ENCODE measurements at regions not wholly inside any gene's neighbourhood (a gene's known extent, or its start where the extent isn't known, plus 50 kb on each side); places are given as distances from the start of the nearest gene placed in this dataset.

DNA sequence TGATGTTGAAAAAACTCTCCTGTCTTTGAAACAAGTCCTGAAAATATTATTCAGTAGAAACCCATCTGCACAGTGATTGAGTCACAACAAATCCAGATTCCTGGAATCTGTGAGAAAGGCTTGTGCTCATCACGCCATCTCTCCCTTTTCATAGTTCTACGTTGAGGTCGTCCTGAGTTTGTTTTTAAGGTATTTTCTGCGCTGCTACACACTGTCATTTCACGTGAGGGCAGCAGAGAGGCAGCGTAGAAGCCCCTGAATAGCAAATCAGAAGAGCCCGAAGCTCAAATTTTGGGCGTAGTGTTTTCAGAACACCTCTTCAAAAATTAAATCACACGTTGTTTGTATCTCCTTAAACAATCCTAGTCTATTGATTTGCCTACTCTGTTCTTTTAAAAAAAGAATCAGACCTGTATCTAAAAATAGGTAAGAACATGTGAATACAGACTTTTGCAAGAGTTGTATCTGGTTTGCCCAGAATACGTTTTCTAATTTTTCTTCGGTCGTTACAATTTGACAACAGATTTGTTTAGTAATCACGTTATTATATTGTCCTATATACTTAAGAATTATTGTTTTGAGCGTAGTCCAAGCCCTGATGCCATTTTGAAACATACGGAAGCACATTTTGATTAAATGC is 61.6 kb upstream of the SLC38A11 start:
- TF ChIP-seq ZBTB33 (IDR thresholded peaks at IDR 0.05), result no peak
- TF ChIP-seq RAD21 (IDR thresholded peaks at IDR 0.05), result peak; percentile 88 to 89
- TF ChIP-seq SP1 (IDR thresholded peaks at IDR 0.05), result no peak
- TF ChIP-seq REST (IDR thresholded peaks at IDR 0.05), result no peak
- TF ChIP-seq RXRA (IDR thresholded peaks at IDR 0.05), result peak; percentile 11 to 52
- TF ChIP-seq CTCF (IDR thresholded peaks at IDR 0.05; ENCODE audit: low read depth, low read length, missing input control), result peak; percentile 68
- no peak overlapping the region for H3K4me3 ChIP-seq (ENCODE audit: low read depth in 1 of 3, low read length in 3 of 3)
- no peak for DNase-seq (ENCODE audit: low spot score)
- H3K4me1 ChIP-seq (ENCODE audit: control insufficient read depth in 4 of 4, insufficient read depth in 4 of 4, low read length in 3 of 4), result peaks cover 0 to 24% (median 13%) of the 10 kb centered on the region in 4 donors
- H3K9ac ChIP-seq (ENCODE audit: low read depth in 1 of 2, low read length in 2 of 2), result no peak overlapping the region
- WGBS, result 18% methylated on average over 15 of the region's 15 CpGs
- no peak overlapping the region for H3K27ac ChIP-seq (ENCODE audit: low read depth in 1 of 2, low read length in 2 of 2)
- H3K27me3 ChIP-seq (ENCODE audit: control insufficient read depth in 4 of 4, insufficient read depth in 4 of 4, low read length in 3 of 4), result no peaks in the 10 kb centered on the region
- H3K9me3 ChIP-seq (ENCODE audit: control insufficient read depth in 4 of 4, low read length in 3 of 4), result no peaks in the 10 kb centered on the region
- H3K36me3 ChIP-seq (ENCODE audit: control insufficient read depth in 4 of 4, insufficient read depth in 3 of 4, low read depth in 1 of 4, low read length in 3 of 4), result no peaks in the 10 kb centered on the region

DNA sequence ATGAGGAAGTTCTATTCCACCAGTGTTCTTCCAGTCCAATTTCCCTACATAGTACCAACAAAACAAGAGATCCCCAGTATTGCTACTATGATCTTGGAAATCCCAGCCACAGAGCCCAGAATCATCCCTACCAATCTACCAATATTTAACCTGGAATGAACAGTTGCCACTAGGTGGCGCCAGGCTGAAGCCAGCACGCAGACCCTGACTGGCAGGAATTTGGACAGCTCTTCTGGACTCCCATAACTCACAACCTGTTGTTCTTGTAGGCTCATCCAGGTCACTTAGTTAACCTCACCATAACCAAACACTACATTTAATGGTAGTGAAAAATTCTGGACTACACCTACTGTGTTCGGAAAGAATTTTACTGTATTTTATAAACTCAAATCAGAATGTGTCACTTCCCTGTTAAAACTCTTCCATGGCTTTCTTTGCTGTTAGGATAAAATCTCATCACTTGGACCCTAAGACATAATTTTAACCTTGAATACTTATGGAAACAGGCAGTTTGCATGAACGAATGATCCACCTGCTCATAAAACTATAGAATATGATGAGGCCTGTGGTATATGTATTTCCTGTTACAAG is 59.8 kb upstream of the SLC38A11 start:
- no peaks in the 10 kb centered on the region for H3K36me3 ChIP-seq (ENCODE audit: control insufficient read depth in 4 of 4, insufficient read depth in 3 of 4, low read depth in 1 of 4, low read length in 3 of 4)
- H3K9ac ChIP-seq (ENCODE audit: low read depth in 1 of 2, low read length in 2 of 2), result no peak overlapping the region
- WGBS, result 34% methylated on average over 4 of the region's 4 CpGs
- H3K27ac ChIP-seq (ENCODE audit: low read depth in 1 of 2, low read length in 2 of 2), result no peak overlapping the region
- H3K9me3 ChIP-seq (ENCODE audit: control insufficient read depth in 4 of 4, low read length in 3 of 4), result no peaks in the 10 kb centered on the region
- H3K27me3 ChIP-seq (ENCODE audit: control insufficient read depth in 4 of 4, insufficient read depth in 4 of 4, low read length in 3 of 4), result no peaks in the 10 kb centered on the region
- DNase-seq (ENCODE audit: low spot score), result peak; percentile 75
- peaks cover 0 to 24% (median 13%) of the 10 kb centered on the region in 4 donors for H3K4me1 ChIP-seq (ENCODE audit: control insufficient read depth in 4 of 4, insufficient read depth in 4 of 4, low read length in 3 of 4)
- H3K4me3 ChIP-seq (ENCODE audit: low read depth in 1 of 3, low read length in 3 of 3), result no peak overlapping the region
- TF ChIP-seq HNF4A (conservative IDR thresholded peaks at IDR 0.05), result peak in 1 of 2 donors; percentile 49
- TF ChIP-seq FOXA1 (IDR thresholded peaks at IDR 0.05), result no peak
- no peak for TF ChIP-seq YY1 (IDR thresholded peaks at IDR 0.05)
- peak; percentile 79 for TF ChIP-seq CTCF (IDR thresholded peaks at IDR 0.05; ENCODE audit: low read depth, low read length, missing input control)
- TF ChIP-seq TAF1 (conservative IDR thresholded peaks at IDR 0.05), result no peak
- peak; percentile 52 for TF ChIP-seq REST (IDR thresholded peaks at IDR 0.05)
- no peak for TF ChIP-seq NR2F2 (IDR thresholded peaks at IDR 0.05)
- TF ChIP-seq RXRA (IDR thresholded peaks at IDR 0.05), result peak; percentile 8 to 47
- TF ChIP-seq EGR1 (IDR thresholded peaks at IDR 0.05; ENCODE audit: low read depth in 2 of 2), result no peak
- no peak for TF ChIP-seq MAX (IDR thresholded peaks at IDR 0.05)
- TF ChIP-seq SP1 (IDR thresholded peaks at IDR 0.05), result no peak
- TF ChIP-seq FOXA2 (IDR thresholded peaks at IDR 0.05), result no peak
- no peak for TF ChIP-seq ATF3 (IDR thresholded peaks at IDR 0.05)
- TF ChIP-seq JUND (IDR thresholded peaks at IDR 0.05), result no peak

Data from liver (tissue), 8 donors.